AG04450 (cell line): ENCODE measurements at regions not wholly inside any gene's neighbourhood (a gene's known extent, or its start where the extent isn't known, plus 50 kb on each side); places are given as distances from the start of the nearest gene placed in this dataset.

Experiments used
- CTCF ChIA-PET: fragments of 300-600, 350-600 bp; formaldehyde crosslinking; extraction: SDS; loops from one replicate; lab custom pipeline; 2022; ENCODE audit warnings: antibody characterized with exemption, inconsistent platforms; lab: Charles Lee
- POLR2A ChIA-PET: fragments of 350-600 bp; formaldehyde crosslinking; extraction: SDS; loops from one replicate; lab custom pipeline; 2021; ENCODE audit warnings: antibody characterized with exemption, inconsistent platforms; lab: Yijun Ruan, JAX
- DNase-seq: peaks from one replicate; pipeline ENCODE4 v3.0.0-alpha.2; 2011; ENCODE audit warnings: low read depth, low spot score
- H3K27ac ChIP-seq: one replicate; pipeline ENCODE4 v1.5.1; 2012; ENCODE audit warnings: low read depth, low read length, control low read depth
- H3K27me3 ChIP-seq: one replicate; pipeline ENCODE4 v1.6.0; 2012; ENCODE audit warnings: low read length; ENCODE audit not compliant: control insufficient read depth, insufficient read depth
- H3K4me3 ChIP-seq: 2 replicates; pipeline ENCODE4 v1.5.1; 2011; ENCODE audit warnings: mild to moderate bottlenecking, low read depth, low read length, control low read depth
- H3K9me3 ChIP-seq: 2 replicates; pipeline ENCODE4 v1.5.1; 2012; ENCODE audit warnings: low read length; ENCODE audit not compliant: control insufficient read depth, insufficient read depth
- CTCF ChIP-seq: IDR thresholded peaks from 2 replicates; pipeline ENCODE4 v1.5.1; 2011; ENCODE audit warnings: low read depth, low read length, control low read depth, inconsistent platforms

- H3K27ac ChIP-seq = no peak overlapping the region
- no peak for TF ChIP-seq CTCF
- POLR2A ChIA-PET = no interaction called here
- peaks cover 57% of the 10 kb centered on the region for H3K9me3 ChIP-seq
- CTCF ChIA-PET = no interaction called here
- peaks cover 5% of the 10 kb centered on the region for H3K27me3 ChIP-seq
- no peak for DNase-seq
- no peak overlapping the region for H3K4me3 ChIP-seq
Observed at GRCh38 chr9:135216236-135216635, 128.8 kb downstream of the OLFM1 start.

DNA sequence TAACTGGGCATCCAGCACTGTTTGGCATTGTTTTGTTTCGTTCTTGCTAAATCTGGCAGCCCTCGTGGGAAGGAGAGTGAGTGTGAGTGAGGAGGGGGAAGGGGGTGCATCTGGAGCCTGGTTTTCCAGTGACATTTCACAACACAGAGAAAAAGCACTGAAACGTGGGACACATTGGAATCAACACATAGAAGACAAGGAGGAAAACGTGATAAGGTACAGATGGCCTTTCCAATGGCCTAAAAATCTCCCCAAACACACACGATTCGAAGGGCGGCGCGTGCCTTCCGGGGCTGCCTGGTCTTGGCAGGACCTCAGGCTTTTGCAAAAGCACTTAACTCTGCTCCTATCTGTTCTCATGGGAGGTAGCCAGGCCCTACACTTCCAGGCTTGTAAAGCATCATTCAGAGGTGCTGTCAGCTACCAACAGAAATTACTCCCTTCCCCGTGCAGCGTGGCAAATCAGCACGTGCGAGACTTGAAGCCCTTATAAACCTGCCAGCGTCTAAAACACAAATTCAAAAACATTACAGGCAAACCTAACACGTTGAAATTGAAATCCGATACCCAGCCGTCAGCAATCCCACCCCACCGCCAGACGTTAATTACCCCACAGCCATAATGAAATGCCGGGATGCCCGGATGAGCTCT is 129.4 kb downstream of the OLFM1 start:
- DNase-seq = no peak
- Histone ChIP-seq H3K9me3 (peaks cover 57% of the 10 kb centered on the region), H3K27ac (no peak overlapping the region), H3K27me3 (peaks cover 5% of the 10 kb centered on the region), H3K4me3 (no peak overlapping the region)
- CTCF ChIA-PET = no interaction called here
- no peak for TF ChIP-seq CTCF
- POLR2A ChIA-PET = no interaction called here

DNA sequence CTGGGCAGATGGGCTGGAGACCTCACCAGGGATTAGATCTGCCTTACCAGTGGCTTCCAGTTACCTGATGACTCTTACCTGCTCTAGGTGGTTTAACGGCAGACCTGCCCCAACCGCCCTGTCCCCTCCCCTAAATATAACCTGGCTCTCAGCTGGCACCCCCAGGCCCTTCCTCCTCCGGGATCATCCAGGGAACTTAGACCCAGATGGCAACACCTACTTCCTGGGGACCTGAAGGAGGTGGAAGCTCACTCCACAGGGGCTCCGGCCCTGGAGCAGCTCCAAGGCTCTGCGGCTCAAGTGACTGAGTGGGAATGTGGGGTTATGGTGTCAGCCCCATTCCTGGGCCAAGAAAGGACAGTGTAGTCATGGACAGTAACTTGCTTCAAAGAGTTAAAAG is 130.4 kb downstream of the OLFM1 start:
- Histone ChIP-seq H3K27ac (no peak overlapping the region), H3K4me3 (no peak overlapping the region), H3K27me3 (peaks cover 5% of the 10 kb centered on the region), H3K9me3 (peaks cover 57% of the 10 kb centered on the region)
- CTCF ChIA-PET = no interaction called here
- TF ChIP-seq CTCF = no peak
- POLR2A ChIA-PET = interaction anchor here (0.5 kb wide), 1 partner anchor 1054 kb away, joined by 4 read pairs; no protein-coding TSS in a partner anchor
- DNase-seq = no peak

GRCh38 chr9:135218331-135219225 is 131.1 kb downstream of the OLFM1 start:
- Histone ChIP-seq H3K4me3 (no peak overlapping the region), H3K27me3 (peaks cover 5% of the 10 kb centered on the region), H3K9me3 (peaks cover 58% of the 10 kb centered on the region), H3K27ac (no peak overlapping the region)
- TF ChIP-seq CTCF = no peak
- DNase-seq = no peak
- POLR2A ChIA-PET = interaction anchor here (0.5 kb wide), 1 partner anchor 1055 kb away, joined by 4 read pairs; no protein-coding TSS in a partner anchor
- CTCF ChIA-PET = no interaction called here
